ENCODE measurements at regions not wholly inside any gene's neighbourhood (a gene's known extent, or its start where the extent isn't known, plus 50 kb on each side); places are given as distances from the start of the nearest gene placed in this dataset.
"Not testable (repeated sequence)": the region's sequence is repeated elsewhere in the genome, so short reads cannot be mapped to it uniquely, and the experiment has no call there.

DNA sequence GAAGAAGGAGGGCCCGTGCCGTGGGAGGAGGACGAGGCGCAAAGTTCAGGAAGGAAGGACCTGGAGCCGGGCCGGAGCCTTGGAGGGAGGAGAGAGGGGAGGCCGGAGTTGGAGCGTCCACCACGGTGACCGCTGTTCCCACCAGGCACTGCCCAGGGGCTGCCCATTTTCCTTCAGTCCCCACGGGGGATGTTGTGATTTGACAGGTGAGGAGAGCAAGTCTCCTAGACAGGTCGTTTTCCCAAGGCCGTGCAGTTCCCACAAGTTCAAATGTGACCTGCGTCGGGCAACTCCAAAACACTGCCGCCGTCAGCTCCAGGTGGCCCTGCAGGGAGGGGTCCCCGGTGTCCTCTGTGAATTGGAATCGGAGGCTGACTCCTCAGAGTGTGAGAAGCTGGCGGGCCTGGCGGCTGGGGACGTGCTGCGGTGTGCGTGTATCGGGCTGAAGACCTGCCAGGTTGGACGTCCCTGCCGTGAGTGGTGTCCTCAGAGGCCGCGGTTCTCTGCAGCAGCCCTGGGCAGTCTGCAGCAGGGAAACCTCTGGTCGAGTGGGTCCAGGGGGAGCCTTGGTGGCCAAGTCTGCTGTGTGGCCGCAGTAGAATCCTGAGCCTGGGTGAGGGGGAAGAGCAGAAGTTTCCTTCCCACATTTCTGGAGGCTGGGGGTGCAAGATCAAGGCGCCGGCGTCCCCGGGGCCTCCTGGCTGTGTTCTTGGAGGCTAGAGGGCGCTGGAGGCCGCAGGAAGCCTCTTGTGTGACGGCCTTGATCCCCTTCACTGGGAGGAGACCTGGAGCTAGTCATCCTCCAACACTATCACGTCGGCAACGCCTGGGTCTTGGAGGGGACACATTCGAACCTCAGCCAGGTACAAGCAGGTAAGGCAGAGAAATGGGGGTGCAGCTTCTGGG, 115.1 kb upstream of the FRMD1 start:
- no peak for DNase-seq (ENCODE audit: low read depth)

DNA sequence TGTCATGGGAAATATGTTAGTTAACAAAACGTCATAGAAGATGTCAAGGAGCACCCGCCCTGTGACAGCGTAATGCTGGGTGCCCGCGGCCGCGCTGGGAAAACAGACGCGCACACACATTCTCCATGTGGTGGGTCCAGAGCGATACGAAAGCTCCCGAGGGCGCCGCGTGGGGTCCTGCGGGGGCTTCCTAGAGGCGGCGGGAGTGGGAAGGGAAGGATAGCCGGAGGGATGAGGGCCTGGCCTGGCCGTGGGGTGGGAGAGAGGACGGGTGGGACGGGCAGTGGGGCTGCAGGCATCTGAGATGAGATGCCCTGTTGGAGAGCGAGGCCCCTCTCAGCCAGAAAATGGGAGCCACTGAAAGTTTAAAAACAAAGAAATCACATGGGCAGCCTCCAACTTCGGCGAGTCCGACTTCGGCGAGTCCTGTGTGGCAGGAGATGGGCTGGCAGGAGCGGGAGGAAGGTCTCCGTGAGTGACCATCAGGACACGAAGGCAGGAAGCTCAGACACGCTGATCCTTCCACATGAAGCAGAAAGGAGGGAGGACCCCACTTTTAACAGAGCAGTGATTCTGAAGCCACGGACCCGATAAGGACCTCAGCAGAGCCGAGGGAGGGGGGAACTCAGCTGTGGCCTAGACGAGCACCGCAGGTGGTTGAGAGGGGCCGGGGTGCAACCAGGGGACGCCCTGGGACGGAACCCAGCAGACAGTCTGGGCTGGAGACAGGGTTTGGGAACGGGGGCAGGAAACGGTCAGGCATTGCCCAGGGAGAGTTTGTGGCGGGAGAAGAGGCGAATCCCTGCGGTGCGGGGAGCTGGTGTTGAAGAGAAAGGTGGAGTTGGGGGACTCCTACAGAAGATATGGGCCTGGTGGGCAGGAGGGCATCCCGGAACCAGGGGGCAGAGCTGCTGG, 114.1 kb upstream of the FRMD1 start:
- DNase-seq (ENCODE audit: low read depth): no peak

DNA sequence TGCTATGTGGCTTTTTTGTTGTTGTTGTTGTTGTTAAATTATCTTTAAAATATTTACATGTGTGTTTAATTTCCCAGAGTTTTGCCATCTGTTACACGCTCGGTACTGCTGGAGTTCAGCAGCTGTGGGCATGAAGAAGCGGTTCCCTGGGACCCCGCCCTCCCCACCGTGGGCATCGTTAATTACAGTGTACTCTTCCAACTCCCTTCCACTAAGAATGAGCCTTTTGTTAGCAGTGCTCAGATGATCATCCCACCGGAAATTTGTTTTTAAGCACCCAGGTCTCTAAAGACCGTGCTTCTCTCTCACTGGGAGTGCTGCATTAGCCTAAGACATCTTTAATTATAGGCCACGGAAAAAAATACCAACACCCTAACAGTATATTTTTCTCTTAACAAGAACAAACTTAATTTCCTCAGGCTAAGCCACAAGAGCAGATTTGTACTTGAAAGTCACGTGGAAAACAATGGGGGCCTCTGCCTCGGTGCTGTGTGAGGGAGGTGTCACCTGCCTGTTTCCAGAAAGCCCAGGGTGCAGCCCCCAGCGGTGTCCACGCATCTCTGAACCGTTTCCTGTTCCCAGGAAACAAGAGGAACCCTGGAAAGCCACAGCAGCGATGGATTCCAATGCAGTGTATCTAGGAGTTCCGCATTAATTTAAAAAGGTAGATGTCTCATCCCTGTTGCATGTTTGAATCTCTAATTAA, 113.3 kb upstream of the FRMD1 start:
- DNase-seq (ENCODE audit: low read depth): no peak

DNA sequence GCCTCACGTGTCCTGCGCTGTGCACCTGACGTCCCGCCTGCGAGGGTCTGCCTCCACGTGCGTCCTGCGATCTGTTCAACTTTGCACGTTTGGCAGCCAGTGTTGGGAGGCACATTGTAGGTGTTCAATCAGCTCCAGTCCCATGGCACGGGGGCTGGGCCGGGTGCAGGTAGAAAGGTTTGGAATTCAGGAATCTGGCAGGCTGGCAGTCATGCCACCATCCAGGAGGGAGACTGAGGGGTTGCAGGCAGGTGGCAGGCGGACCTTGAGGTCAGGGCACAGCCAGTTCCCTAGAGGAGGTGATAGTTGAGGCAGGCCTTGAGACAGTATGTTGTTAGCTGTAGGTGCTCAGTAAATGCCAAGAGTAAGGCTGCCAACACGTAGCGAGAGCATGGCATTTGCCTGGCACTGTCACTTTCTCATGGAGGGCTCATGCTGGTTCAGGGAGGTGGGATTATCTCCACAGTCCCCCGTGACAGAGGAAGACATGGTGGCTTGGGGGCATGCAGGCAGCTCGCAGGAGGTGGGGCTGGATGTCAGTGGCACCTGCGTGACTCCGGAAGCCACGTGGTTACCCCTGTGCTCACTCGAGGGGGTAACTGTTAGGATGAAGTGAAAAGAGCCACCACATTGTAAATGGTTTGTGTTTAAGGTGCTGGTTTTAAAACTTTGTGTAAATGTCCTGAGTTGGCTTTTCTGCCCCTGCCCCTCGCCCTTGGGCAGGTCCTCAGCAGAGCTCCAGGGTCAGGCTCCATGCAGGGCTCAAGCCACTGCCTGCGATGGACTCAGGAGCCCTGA, 111.8 kb upstream of the FRMD1 start:
- DNase-seq (ENCODE audit: low read depth): no peak

DNA sequence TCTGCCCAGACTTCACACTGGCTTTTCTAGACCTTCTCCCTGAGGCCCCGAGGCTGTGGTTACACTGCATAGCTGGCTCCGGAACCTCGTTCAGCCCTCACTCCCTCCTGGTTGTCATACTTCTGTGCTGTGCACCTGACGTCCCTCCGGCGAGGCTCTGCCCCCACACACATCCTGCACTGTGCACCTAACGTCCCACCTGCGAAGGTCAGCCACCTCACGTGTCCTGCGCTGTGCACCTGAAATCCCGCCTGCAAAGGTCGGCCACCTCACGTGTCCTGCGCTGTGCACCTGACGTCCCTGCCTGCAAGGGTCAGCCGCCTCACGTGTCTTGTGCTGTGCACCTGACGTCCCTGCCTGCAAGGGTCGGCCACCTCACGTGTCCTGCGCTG, 111.0 kb upstream of the FRMD1 start:
- no peak for DNase-seq (ENCODE audit: low read depth)

DNA sequence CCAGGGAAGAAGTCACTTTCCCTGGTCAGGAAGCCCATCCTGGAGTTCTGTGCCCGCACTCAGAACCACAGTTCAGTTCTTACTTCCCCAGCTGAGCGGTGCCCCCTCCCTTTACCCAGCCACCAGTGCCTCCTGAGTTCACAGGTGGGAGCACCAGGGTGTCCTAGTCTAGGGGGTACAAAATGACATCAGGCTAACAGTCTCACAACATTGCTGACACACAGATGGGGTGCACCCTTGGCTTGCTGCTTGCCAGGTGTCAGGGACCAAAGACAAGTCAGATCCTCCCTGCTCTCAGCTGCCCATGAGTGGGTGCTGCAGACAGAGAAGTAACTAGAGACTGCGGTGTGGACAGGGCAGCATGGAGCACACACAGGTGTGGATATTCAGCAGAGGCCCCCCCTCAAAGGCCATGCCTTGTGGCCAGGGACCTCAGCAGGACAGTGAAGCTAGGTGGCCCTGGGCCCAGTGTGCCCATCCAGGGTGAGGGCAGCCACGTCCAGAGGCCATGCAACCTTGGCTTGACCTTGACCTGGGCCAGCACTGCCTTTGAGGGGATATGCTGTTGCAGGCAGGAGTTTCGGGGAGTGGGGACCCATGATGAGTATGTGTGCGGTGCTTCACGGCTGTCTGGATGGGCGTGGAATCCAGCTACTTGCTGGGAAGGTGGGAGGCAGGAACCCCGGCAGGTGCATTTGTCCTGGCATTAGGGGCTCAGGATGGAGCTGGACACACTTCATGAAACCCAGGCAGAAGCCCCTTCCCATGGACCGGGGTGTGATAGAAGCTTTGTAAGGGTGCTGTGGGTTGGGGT, 110.4 kb upstream of the FRMD1 start:
- no peak for DNase-seq (ENCODE audit: low read depth)

DNA sequence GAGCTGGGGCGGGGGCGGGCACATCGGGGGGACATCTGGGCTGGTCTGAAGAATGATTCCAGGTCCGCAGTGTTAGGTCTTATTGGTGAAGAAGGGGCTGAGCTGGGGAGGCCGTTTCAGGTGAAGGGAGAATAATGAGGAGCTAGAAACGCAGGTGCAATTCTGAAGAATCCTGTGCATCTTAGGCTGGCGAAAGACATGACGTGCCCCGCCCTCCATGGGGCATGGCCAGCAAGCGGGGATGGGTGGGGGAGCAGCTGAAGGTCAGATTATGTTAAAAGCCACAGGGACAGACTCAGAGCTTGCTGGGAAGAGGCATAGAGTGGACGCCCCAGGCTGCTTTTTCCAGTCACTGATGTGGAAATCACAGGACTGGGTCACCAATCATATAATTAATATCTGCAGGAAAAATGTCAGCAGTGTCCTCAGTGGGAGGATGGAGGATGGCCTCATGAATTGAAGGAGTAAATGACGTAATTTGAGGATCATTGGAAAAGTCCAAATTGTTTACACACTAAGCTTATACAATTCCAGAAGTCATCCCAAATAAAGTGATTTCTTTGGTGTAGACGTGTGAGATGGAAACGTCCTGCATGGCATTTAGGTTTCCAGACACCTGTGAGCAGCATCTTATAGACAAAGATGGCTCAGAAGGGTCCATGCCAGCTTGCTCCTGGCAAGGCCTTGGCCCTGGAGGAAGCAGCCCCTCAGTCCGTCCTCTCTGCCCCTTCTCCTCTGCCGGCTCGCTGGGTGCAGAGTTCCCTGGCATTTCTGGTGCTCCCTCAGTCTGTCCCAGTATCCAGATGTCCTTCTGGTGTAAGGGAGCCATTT, 109.6 kb upstream of the FRMD1 start:
- DNase-seq (ENCODE audit: low read depth): no peak

DNA sequence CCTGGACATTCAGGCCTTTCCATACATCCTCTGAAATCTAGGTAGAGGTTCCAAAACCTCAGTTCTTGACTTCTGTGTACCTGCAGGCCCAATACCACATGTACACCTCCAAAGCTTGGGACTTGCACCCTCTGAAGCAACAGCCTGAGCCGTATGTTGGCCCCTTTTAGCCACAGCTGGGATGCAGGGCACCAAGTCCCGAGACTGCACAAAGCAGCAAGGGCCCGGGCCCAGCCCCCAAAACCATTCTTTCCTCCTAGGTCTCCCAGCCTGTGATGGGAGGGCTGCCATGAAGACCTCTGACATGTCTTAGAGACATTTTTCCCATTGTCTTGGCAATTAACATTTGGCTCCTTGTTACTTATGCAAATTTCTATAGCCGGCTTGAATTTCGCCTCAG, 107.4 kb upstream of the FRMD1 start:
- DNase-seq (ENCODE audit: low read depth): no peak

DNA sequence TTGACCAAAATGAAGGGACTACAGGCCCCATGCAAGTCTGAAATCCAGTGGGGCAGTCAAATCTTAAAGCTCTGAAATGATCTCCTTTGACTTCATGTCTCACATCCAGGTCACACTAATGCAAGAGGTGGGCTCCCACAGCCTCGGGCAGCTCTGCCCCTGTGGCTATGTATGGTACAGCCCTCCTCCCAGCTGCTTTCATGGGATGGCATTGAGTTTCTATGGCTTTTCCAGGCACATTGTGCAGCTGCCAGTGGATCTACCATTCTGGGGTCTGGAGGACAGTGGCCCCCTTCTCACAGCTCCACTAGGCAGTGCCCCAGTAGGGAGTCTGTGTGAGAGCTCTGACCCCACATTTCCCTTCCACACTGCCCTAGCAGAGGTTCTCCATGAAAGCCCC, 107.0 kb upstream of the FRMD1 start:
- DNase-seq (ENCODE audit: low read depth): not testable (repeated sequence)

DNA sequence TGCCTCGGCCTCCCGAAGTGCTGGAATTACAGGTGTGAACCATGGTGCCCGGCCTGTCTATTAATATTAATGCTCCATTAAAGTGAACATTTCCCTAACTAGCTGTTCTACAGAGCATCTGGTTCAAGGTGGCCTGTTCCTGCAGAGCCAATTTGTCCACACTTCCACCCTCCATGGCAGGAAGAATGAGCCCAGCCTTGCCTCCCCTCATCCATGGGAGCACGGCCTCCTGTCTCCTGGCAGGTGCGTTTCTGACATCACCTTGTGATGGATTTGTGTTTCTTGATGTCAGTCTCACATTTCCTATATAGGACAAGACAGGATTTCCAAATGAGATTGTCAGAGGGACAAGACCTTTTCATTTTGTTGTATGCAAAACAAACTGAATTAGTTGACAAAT, 105.7 kb upstream of the FRMD1 start:
- DNase-seq (ENCODE audit: low read depth): no peak

DNA sequence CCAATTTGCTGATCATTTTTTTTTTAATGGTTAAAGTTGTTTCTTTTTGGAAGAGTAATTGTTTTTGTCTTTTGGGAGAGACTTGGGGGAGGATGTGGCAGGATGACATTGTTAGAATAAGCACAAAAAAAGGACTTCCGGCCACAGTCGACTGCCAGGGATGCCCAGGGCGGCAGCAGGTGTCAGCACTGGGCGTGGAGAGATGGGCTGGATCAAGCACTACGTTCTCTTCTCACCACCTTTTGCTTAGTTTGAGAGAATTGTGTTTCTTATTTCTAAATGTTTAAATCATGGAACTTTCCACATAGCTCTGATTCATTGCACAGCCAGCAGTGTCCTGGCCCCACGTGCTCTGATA, 104.6 kb upstream of the FRMD1 start:
- no peak for DNase-seq (ENCODE audit: low read depth)

DNA sequence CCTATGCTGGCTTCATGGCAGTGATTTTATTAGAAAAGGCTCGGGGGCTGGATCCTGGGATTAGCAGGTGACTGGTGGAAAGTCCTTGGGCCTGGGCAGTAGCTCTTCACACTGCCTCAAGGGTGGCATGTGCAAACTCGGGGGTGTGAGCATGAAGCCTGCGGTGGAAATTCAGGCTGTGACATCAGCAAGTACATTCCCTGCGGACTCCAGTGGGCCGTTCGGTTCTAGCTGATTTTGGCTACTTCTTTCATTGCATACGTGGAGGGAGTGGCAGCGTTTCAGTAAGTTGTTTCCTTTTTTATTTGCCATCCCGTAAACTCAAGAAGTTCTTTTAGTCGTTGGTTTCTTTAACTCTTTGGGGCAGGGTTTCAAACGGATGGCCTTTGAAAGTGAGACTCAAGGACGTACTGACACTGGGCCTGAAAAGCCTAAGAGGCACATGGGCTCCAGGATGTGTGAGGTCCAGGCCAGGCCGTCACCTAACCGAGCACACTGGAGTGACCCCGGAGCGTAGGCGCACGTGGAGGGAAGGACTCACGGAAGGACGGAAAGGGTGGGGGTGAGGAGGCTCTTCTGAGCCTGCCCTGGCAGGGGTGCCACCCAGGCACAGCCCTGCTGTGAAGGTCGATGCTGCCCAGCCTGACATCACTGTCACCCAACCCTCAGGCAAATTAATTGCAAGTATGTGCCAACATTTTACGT, 104.0 kb upstream of the FRMD1 start:
- no peak for DNase-seq (ENCODE audit: low read depth)

DNA sequence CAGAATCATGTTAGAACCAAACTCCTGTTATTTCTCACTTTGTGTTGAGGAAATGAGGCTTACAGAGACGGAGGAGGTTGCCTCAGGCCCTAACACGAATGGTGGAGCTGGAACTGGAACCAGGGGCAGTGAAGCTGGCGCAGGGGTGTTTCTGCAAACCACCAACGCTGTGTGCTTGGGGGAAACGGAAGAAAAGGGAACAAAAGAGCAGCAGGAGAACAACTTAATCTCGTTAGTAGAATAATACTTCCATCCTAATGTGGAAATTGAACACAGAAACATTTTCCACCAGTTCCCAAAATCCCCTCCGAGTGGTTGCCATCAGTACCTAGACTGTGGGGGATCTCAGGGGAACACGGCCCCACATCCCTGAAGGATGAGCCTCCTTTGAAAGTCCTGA, 103.4 kb upstream of the FRMD1 start:
- DNase-seq (ENCODE audit: low read depth): no peak

DNA sequence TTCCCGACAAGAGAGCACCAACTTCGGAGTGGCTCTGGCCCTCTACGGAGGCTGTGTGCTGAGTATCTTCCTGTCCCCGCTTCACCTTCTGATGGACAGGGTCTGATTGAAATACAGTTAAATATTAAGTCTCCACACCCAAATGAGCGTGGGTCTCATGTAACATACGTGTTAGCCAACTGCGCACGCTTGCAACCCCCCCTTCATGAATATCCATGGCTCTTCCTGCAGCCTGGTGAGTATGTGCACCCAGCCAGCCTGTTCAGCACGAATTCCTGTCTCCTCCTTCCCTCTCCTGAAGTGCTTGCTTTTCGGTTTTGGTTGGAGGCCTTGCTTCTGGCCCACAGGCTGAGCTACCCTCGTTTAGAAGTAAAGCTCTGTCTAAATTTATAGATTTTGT, 102.9 kb upstream of the FRMD1 start:
- DNase-seq (ENCODE audit: low read depth): no peak

DNA sequence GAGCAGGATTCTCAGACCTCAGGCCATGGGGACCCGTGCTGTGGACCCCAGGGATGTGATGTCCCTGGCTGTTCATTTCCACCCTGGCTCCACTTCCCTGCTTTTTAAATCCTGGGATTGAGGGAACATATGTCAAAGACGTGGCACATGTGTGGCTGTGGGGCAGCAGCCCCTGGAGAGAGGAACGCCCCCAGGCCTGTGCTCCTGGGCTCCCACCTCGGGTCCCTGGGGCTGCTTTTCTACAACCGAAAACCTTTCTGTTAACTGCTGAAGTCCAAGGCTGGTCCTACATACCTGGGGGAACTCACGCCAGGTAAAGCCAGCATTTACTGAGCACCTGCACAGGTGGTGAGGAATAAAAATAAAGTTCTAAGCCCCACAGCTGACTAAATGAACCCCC, 102.3 kb upstream of the FRMD1 start:
- no peak for DNase-seq (ENCODE audit: low read depth)

DNA sequence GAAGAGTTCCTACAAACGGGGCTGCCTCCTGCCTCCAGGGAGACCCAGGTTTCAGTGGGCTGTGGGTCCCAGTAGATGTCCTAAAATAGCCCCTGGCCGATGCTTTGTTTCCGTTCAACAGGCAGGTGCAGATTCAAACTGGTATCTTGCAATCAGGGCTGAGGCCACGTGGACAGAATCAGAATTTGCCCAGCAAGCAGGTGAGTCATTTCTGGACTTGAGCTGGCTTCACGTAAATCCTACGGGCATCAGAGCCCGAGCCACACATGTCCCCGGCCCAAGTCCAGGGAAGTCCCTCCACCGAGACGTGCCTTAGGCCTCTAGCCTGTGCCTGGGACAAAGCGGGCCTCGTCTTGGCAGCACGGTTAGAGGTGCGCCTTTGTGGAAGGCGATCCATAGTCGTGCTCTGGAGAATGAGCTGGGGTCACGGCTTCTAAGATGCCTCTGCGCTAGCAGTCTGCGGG, 101.6 kb upstream of the FRMD1 start:
- DNase-seq (ENCODE audit: low read depth): no peak

DNA sequence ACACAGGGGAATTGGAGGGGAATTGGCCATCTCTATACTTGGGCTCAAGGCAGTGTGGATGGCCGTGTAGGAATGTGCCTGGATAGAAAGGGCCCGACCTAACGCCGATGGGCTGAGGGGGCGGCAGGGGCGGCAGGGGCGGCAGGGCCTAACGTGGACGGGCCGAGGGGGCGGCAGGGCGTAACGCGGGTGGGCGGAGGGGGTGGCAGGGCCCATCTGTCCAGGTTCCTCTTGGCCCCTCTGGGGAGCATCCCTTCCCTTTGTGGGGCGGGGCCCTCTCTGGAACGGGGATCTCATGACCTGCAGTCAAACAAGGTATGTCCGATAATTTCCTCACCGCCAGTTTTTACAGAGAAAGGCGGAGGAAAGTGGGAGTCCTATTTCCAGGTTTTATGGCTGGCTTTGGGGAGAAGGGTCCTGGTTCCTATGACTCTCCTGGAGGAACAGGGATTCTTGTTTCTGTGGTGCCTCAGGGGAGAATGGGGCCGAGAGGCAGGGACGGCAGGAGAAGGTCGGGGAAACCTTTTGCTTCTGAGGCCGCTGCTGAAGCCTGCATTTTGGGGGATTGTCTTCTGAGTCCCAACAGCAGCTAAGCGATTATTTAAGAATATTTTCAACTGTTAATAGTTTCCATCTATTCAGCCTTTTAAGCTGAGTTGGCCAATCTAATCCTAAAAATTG, 100.8 kb upstream of the FRMD1 start:
- DNase-seq (ENCODE audit: low read depth): no peak

DNA sequence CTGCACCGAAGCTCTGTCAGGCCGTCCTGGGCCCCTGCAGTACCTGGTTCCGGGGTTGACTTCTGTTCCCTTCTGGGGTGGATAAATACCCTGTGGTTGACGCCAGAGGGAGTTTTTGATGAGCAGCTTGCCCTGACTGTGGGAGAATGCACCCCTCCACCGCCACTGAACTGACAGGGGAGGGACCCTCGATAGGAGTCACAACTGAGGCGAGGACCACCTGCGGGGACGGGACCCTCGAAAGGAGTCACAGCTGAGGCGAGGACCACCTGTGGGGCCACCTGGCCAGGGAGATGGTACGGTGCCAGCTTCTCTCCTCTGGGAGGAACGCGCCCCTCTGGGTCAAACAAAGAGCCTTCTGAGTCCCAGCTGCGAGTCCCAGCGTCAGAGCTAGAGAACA, 100.1 kb upstream of the FRMD1 start:
- DNase-seq (ENCODE audit: low read depth): no peak
